PC-9 (cell line): ENCODE measurements at regions not wholly inside any gene's neighbourhood (a gene's known extent, or its start where the extent isn't known, plus 50 kb on each side); places are given as distances from the start of the nearest gene placed in this dataset.

Source experiments
- BruUV-seq: library from RNA; stranded (reverse); fragments of 400-500 nt; replicated peaks from 2 replicates; lab custom pipeline; 2021; lab: Mats Ljungman, UMichigan
- CTCF ChIA-PET: fragments of 300-600 bp; sonication (Branson Sonifier 250); formaldehyde crosslinking; loops from one replicate; lab custom pipeline; 2022; ENCODE audit warnings: antibody characterized with exemption; lab: Charles Lee
- POLR2A ChIA-PET: fragments of 300-600 bp; sonication (Branson Sonifier 250); formaldehyde crosslinking; loops from one replicate; lab custom pipeline; 2022; ENCODE audit warnings: antibody characterized with exemption; ENCODE audit not compliant: unreplicated experiment; lab: Charles Lee
- DNase-seq, 2 experiments: peaks; one replicate each; pipeline versions ENCODE4 v3.0.0 to v3.0.0-alpha.2; 2015 to 2022; ENCODE audit warnings: mixed read lengths in 1 of 2
- H2AFZ ChIP-seq: fragments of 200-600 bp; sonication (generic); 2 replicates; pipeline ENCODE4 v1.8.1; 2017; ENCODE audit warnings: antibody characterized with exemption
- H3F3A ChIP-seq: fragments of 200-600 bp; sonication (generic); 2 replicates; pipeline ENCODE4 v1.8.1; 2017; ENCODE audit warnings: antibody characterized with exemption, mild to moderate bottlenecking, low read depth; ENCODE audit not compliant: insufficient read depth
- H3K27ac ChIP-seq: fragments of 200-600 bp; sonication (generic); 2 replicates; pipeline ENCODE4 v1.6.1; 2016; ENCODE audit warnings: mixed run types
- H3K27me3 ChIP-seq: fragments of 200-600 bp; sonication (generic); 2 replicates; pipeline ENCODE4 v1.6.1; 2016; ENCODE audit warnings: low read depth, mixed run types; ENCODE audit not compliant: insufficient read depth
- H3K36me3 ChIP-seq: fragments of 200-600 bp; sonication (generic); 2 replicates; pipeline ENCODE4 v1.6.1; 2016; ENCODE audit warnings: low read depth, mixed run types
- H3K4me1 ChIP-seq: fragments of 200-600 bp; sonication (generic); replicated peaks from 2 replicates; pipeline ENCODE4 v1.6.1; 2016; ENCODE audit warnings: mixed run types; ENCODE audit not compliant: insufficient read depth
- H3K4me2 ChIP-seq: fragments of 200-600 bp; sonication (generic); 2 replicates; pipeline ENCODE4 v1.6.1; 2017; ENCODE audit warnings: mixed run types
- H3K4me3 ChIP-seq: fragments of 200-600 bp; sonication (generic); 2 replicates; pipeline ENCODE4 v1.6.1; 2016; ENCODE audit warnings: mixed run types
- H3K79me2 ChIP-seq: fragments of 200-600 bp; sonication (generic); 2 replicates; pipeline ENCODE4 v1.6.1; 2017; ENCODE audit warnings: low read depth, mixed run types
- H3K9me2 ChIP-seq: fragments of 200-600 bp; sonication (generic); 2 replicates; pipeline ENCODE4 v1.8.1; 2017; ENCODE audit warnings: mild to moderate bottlenecking; ENCODE audit not compliant: insufficient read depth
- H3K9me3 ChIP-seq: fragments of 200-600 bp; sonication (generic); 2 replicates; pipeline ENCODE4 v1.8.1; 2016; ENCODE audit warnings: low read depth; ENCODE audit not compliant: insufficient read depth
- H4K20me1 ChIP-seq: fragments of 200-600 bp; sonication (generic); 2 replicates; pipeline ENCODE4 v1.8.1; 2017; ENCODE audit not compliant: insufficient read depth
- EZH2 ChIP-seq: fragments of 200-600 bp; sonication (generic); IDR thresholded peaks from 2 replicates; pipeline ENCODE4 v1.8.0; 2017; ENCODE audit warnings: antibody characterized with exemption, low read depth
- intact Hi-C: fragments of 100-400 bp; cut with micrococcal nuclease; formaldehyde crosslinking; loops from one replicate; pipeline ENCODE4 v1.10.0; 2022; ENCODE audit not compliant: unreplicated experiment
- TF ChIP-seq, protein P1 (sequence below): fragments of 200-600 bp; sonication (generic); conservative IDR thresholded peaks from 2 replicates; pipeline ENCODE4 v1.6.1; 2017; ENCODE audit warnings: mixed run types, antibody characterized with exemption, mild to moderate bottlenecking, moderate library complexity

DNA sequence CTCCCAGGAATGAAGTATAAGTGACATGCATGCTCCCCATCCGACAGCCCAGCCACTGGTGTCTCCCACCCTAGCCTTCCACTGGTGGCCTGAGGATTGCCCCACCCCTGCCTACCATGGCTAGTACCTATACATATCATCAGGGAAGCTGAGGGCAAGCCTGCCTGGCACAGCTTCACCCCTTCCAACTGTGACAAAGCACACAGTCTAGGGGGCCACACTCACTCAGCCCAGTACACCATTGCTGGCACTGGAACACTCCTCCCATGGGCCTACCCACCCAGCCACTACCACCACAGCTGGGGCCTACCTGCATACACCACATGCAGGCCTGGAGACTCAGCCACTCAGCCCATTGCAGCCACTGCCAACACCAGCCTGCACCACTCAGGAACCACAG, 393.1 kb upstream of the STEAP1 start:
- ChIA-PET CTCF (no interaction called here), POLR2A (no interaction called here)
- Histone ChIP-seq H3F3A (no peaks in the 10 kb centered on the region), H3K4me3 (no peak overlapping the region), H3K27me3 (no peaks in the 10 kb centered on the region), H3K4me1 (no peaks in the 10 kb centered on the region), H2AFZ (no peak overlapping the region), H3K27ac (no peak overlapping the region), H3K36me3 (no peaks in the 10 kb centered on the region), H4K20me1 (no peaks in the 10 kb centered on the region), H3K9me2 (no peaks in the 10 kb centered on the region), H3K79me2 (no peaks in the 10 kb centered on the region), H3K4me2 (no peak overlapping the region), H3K9me3 (no peaks in the 10 kb centered on the region)
- no TSS peak for BruUV-seq
- intact Hi-C loops: no loop called here
- TF ChIP-seq, protein P1, sequence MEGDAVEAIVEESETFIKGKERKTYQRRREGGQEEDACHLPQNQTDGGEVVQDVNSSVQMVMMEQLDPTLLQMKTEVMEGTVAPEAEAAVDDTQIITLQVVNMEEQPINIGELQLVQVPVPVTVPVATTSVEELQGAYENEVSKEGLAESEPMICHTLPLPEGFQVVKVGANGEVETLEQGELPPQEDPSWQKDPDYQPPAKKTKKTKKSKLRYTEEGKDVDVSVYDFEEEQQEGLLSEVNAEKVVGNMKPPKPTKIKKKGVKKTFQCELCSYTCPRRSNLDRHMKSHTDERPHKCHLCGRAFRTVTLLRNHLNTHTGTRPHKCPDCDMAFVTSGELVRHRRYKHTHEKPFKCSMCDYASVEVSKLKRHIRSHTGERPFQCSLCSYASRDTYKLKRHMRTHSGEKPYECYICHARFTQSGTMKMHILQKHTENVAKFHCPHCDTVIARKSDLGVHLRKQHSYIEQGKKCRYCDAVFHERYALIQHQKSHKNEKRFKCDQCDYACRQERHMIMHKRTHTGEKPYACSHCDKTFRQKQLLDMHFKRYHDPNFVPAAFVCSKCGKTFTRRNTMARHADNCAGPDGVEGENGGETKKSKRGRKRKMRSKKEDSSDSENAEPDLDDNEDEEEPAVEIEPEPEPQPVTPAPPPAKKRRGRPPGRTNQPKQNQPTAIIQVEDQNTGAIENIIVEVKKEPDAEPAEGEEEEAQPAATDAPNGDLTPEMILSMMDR: no peak
- no peak for TF ChIP-seq EZH2
- DNase-seq: no peak

DNA sequence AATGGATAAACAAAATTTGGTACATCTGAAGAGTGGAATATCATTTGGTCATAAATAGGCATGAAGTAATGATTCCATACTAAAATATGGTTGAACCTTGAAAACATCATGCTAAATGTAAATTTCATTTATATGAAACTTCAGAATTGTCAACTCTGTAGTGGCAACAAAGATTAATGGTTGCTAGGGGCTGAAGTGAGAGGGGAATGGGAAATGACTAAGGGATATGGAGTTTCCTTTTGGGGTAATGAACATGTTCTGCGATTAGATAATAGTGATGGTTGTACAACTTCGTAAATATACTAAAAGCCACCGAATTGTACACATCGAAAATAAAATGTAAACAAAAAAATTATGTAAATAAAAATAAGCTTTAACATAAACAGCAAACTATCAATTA, 384.1 kb upstream of the STEAP1 start:
- intact Hi-C loops: no loop called here
- no peak overlapping the region for H2AFZ ChIP-seq
- H4K20me1 ChIP-seq: no peaks in the 10 kb centered on the region
- CTCF ChIA-PET: no interaction called here
- BruUV-seq: no TSS peak
- no peak for DNase-seq
- H3K4me2 ChIP-seq: no peak overlapping the region
- H3K27ac ChIP-seq: no peak overlapping the region
- H3K9me2 ChIP-seq: no peaks in the 10 kb centered on the region
- no peaks in the 10 kb centered on the region for H3F3A ChIP-seq
- H3K9me3 ChIP-seq: no peaks in the 10 kb centered on the region
- H3K27me3 ChIP-seq: no peaks in the 10 kb centered on the region
- no peaks in the 10 kb centered on the region for H3K36me3 ChIP-seq
- POLR2A ChIA-PET: no interaction called here
- H3K4me3 ChIP-seq: no peak overlapping the region
- H3K4me1 ChIP-seq: no peaks in the 10 kb centered on the region
- TF ChIP-seq, protein P1: no peak
- TF ChIP-seq EZH2: no peak
- no peaks in the 10 kb centered on the region for H3K79me2 ChIP-seq

DNA sequence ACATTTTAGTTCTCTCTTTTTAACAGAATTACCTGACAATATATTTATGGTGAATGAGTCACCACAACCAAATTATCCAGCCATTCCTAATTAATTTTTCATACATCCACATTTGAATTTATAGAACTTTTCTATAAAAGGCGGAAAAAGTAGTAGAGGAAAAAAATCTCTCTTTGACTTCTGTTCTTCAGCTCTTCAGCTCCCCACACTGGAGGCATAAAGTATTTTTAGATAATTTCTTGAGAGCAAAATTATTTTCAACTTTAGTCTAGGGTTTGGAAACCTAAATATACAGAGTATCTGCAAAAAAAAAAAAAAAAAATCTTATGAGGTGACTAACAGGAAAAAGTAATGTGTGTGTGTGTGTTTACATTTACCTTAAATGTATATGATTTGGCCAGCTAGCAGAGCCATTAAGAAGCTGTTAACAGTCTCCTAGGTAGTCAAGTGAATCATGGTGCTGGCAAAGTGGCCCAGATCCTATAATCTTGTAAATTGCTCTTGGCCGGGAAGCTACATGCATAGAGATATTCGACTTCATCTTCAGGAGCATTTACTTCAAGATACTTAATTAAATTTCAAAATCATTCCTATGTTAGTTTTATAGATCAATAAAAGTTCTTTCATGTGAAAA, 383.1 kb upstream of the STEAP1 start:
- Histone ChIP-seq H3K27ac (no peak overlapping the region), H3K4me1 (no peaks in the 10 kb centered on the region), H4K20me1 (no peaks in the 10 kb centered on the region), H3K36me3 (no peaks in the 10 kb centered on the region), H3K9me2 (no peaks in the 10 kb centered on the region), H3K9me3 (no peaks in the 10 kb centered on the region), H3K4me2 (no peak overlapping the region), H3K27me3 (no peaks in the 10 kb centered on the region), H3K4me3 (no peak overlapping the region), H2AFZ (no peak overlapping the region), H3F3A (no peaks in the 10 kb centered on the region), H3K79me2 (no peaks in the 10 kb centered on the region)
- POLR2A ChIA-PET: interaction anchor here (0.7 kb wide), 1 partner anchor 270 kb away, joined by 8 read pairs; no protein-coding TSS in a partner anchor
- intact Hi-C loops: no loop called here
- CTCF ChIA-PET: interaction anchor here (0.7 kb wide), 2 partner anchors 905 to 1528 kb away, joined by 3 to 6 read pairs; no protein-coding TSS in a partner anchor
- no TSS peak for BruUV-seq
- no peak for DNase-seq
- TF ChIP-seq, protein P1: peak; percentile 31; the same call in 1 of the 2 replicates
- TF ChIP-seq EZH2: no peak
